ENCODE measurements at regions not wholly inside any gene's neighbourhood (a gene's known extent, or its start where the extent isn't known, plus 50 kb on each side); places are given as distances from the start of the nearest gene placed in this dataset.

DNA sequence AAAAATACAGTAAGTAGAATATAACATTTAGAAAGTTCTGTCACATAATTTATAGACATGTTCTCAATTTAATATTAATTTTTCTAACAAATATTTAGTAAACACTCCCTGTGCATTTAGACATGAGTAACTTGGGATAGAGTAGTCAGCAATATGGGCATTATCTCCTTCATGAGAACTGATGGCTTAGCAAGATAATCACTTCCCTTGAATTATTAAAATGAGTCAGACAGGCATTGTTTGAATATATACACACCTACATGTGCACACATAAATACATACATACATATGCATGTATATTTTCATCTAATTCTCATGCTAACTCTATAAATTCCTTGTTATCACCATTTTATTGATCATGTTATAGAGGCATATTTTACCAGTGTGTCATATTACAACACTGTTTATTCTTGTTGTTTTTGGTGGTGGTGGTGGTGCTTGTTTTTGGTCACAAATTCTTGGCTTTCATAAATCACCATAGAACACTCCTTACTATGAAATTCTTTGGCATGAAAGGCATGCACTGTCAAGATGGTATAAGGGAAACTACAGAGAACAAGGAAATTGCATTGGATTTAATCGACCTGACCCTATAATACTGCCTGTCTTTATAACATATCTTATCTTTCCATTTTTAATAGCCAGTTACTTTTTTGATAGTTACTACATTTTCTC, 434.5 kb upstream of the MANEA start:
- no peak for DNase-seq (ENCODE audit: low read depth in 3 of 3)

DNA sequence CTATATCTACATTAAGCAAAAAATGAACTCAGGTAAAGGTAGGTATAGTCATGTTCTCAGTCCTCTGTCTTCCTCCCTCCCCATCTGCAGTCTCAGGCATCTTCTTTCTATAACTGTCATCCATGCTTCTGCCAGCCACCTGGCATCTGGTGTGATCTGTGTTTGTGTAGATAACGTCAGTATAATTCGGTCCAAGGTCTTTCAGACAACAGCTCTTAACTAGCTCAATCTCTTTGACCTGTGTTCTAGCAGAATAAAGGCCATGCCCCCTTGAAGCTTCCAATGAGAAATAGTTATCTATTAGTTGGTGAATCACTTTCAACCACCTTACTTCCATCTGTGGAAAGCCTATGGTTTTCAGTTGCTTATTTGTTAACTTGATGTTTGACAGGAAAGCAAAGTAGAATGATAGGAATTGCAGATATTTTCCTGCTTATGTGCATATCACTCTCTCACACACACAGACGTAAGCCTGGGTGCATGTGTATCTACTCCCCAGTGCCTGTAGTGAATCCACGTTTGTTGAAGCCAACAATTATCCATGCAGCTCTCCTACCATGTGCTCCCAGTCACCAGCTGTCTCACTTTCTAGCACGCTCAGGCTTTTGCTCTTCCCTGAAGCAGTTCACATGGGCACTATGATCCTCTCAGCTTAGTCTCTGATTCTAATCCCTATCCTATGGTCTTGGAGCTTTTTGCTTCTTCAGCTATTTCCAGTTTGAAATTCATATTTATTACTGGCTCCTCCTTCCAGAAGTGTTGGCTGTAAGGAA, 433.7 kb upstream of the MANEA start:
- no peak for DNase-seq (ENCODE audit: low read depth in 3 of 3)

DNA sequence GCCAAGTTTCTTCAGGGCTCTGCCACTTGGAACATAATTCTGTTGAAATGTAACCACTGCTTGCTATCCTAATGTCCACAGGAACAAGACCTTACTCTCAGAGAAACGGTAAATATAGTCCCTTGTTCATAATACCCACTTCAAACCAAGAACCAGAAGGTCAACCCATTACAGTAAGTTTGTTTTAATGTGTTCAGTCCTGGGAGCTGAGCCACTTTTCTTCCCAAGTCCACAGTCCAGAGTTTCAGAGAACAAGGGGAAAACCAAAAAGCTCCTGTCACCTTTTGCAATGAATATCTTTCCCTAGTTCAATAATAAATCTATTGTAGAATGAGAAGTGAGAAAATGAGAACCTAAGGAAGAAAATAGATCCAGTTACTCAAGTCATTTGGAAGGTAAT, 431.9 kb upstream of the MANEA start:
- no peak for DNase-seq (ENCODE audit: low read depth in 3 of 3)

DNA sequence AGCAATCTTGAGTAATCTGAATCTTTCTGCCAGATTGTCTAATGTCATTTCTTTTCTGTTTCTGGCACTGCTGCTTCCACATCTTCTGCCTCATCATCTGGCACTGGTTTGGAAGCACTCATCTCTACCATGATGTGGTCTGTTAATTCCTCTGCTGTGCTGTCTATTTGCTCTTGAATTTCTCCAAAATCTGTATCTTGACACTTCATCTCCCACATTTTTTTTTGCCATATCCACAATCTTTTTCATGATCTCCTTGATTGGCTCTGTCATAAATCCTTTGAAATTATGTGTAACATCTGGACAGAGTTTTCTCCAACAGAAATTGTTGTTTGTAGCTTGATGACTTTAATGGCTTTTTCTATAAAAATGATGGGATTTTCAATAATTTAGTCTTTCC, 417.8 kb upstream of the MANEA start:
- no peak for DNase-seq (ENCODE audit: low read depth in 3 of 3)

DNA sequence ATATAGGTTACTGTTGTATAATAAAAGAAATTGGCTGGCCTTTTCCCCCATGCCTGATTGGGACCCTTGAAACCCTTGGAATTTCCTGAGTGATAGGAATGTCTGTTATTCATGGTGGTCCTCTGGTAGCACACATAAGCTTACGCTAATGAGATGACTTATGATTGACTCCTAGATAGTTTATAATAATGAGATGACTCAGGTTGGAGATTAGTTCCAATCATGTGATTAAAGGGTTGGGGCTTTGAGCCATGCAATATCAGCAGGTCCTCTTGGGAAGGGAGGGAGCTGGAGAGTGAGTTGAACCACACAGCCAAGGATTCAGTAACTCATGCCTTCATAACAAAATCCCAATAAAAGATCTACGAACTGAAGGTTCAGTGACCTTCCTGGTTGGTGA, 407.6 kb upstream of the MANEA start:
- no peak for DNase-seq (ENCODE audit: low read depth in 3 of 3)

DNA sequence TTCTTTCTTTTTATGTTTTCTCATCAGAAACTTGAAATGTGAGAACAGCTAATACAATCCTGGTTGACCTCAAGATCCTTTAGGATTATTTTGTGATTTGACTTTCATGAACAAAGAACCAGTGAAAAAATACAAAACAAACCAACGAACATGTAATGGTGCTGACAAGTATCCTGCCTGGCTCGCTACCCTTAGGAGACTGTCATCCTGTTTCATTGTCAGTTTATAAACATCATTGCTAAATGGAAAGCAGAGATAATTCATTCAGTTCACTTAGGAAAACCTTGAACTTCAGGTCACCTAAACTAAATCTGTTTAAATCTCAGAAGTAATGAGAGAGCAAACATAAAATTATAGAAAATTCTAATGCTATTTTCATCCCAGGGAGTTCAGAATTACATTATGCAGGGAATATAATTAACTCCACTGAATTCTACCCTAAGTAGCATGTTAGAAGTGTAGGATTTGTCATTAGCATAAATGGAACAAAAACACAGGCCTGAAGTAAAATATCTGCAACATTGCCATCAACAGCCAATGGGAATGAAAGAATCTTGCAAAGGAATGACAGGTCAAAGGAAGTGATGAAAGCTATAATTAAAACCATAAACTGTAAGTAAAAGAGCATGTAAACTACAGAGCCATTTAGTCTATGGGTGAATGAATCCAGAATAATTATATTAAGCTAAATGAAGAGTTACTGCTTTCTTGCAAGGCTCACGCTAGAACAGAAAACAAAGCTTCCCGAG, 401.2 kb upstream of the MANEA start:
- no peak for DNase-seq (ENCODE audit: low read depth in 3 of 3)

DNA sequence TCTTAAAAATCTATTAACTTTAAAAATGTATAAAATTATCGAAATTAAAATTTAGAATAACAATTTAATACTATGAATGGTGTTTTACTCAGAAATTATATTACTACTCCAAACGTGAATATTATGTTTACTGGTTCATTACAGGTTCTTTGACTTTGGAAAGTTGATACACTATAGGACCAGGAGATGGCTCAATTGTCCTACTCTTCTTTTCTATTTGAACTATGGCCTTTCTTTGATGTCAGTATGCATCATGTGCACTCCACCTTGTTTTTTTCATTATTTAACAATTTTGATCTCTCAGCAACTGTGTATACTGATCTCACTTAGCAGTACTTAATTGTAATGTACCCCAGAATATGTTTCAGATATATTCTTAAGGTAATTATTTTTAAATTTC, 391.5 kb upstream of the MANEA start:
- no peak for DNase-seq (ENCODE audit: low read depth in 3 of 3)

DNA sequence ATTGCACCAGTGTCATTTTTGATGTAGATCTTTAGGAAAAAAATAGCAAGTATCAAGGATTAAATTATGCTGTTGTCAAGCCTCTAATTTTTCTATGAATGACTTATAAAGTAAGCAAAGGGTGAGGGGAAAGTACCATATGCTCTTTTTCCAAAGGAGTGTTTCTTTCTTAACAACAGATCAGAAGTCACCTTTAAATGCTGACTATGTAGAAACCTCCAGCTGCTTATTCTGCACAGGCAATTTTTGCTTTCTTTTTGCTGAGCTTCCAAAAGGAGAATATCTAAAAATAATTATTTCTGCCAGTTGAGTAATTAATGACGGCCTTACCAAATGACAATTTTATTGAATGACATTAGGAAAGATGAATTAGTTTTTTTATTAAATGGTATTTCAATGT, 390.6 kb upstream of the MANEA start:
- DNase-seq (ENCODE audit: low read depth in 3 of 3) = no peak

DNA sequence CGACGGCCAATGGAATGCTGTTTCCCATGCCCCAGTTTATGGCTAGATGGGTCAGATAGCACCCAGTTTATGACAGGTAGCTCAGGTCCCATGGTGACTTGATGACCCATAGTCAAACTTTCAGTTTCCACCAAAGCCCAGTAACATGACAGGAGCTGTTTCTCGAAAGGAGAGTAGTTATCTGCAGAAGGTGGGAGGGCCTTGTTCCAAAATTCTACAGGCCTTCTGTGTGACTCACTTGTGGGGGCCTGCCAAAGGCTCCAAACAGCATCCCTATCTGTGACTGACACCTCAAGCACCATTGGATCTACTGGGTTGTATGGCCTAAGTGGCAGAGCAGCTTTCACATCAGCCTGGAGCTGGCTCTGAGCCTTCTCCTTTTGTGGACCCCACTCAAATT, 379.7 kb upstream of the MANEA start:
- DNase-seq (ENCODE audit: low read depth in 3 of 3) = no peak

DNA sequence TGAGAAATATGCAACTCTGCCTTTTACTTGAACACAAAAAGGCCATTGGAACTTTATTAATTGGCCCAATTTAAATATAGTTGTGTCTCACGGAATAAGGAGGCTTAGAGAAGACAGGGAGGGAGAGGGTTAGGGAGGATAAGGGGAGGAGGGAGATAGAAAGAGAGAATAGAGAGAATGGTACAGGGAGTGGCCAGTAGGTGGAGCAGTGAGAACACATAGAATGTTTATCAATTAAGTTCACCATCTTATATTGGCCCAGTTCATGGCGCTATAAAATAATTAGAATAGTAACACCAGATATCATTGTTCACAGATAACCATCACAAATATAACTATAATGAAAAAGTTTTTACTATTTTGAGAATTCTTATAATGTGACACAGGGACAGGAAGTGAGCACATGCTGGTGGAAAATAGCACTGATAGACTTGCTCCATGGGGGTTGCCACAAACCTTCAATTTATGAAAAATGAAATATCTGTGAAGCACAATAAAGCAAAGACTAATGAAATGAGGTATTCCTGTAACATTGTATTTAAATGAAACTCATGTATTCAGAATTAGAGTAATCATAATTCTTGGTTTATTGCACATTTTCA, 374.1 kb upstream of the MANEA start:
- no peak for DNase-seq (ENCODE audit: low read depth in 3 of 3)

DNA sequence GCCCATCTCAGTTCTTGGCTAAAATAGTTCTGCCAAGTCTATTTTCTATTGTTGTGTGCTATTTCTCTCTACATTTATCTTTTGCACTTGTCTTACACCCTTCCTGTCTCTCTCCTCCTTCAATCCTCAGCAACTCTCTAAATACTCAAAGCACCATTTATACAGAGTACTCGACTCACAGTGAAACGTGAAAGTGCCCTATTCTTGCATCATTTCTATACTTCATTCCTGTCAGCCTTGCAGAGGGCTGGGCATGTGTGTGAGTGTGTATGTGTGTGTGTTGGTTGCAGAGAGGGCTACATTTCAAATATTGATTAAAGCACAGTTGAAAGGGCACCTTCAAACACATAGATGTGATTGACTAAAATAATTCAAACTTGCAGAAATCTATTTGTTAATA, 373.2 kb upstream of the MANEA start:
- no peak for DNase-seq (ENCODE audit: low read depth in 3 of 3)

DNA sequence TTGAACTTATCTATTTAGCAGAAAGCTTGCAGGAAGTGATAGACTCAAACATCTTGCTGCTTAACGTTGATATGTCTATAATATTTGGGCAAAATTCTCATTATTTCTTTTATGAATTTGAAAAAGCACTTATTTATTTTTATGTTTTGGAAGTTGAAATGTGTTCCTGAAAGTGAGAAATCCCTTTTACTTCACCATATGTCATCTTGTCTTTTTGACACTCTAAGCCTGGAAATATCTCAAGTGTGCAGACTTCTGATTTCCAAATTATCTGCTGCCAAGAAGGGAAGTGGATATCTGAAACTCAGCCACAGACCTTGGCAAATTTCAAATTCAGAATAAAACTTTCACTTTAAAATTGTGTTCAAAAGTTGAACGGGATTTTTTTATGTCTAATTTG, 368.7 kb upstream of the MANEA start:
- DNase-seq (ENCODE audit: low read depth in 3 of 3) = no peak

DNA sequence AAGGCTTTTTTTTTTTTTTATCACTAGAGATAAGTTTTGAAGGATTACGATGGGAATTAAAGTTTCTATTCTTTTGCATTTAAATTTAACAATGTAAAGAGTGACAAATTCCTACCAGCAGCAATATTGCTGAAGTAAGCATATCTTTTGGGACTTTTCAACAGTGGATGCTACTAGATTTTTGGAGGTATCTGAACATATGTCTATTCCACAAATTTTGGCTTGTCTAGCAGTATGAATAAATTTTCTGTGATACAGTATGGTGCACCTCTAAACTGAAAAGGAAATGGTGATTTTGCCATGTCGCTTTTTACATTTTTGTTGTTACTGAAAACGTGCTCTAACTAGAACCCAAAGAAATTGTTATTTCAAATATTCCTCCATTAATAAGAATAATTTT, 368.3 kb upstream of the MANEA start:
- DNase-seq (ENCODE audit: low read depth in 3 of 3) = no peak

DNA sequence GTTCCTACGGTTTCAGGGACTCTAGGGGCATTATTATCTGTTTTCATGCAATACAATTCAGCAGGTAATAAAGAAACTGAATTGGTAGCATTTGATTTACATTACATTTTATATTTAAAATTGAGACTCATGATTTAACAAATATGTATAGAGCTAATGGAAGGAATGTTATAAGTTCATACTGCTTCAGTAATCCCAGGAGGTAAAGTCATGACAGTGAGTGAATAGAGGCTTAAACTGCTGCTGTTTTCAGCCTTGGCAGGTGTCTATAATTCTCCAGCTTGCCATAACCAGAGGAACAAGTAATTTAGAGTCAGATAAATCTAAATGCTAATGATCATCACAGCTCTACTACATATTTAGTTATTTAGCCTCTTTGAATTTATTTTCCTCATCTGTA, 360.8 kb upstream of the MANEA start:
- DNase-seq (ENCODE audit: low read depth in 3 of 3) = no peak

DNA sequence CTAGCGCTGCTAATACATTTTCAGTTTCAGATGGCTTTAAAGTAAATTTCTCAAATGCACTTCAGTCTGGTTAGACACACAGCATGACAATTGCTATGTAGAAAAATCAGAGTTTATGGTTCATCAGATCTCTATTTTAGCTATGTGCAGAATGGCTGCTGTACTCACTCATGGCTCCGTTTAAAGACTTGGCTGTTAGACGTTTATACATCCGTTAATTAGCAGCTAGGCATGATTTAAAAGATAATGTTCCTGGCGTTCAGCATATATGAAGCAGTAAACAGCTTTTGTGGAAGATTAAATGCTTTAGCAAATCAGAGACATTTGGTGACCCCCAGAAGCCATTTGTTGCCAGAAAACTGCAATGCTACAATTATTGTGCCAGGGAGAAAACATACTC, 350.0 kb upstream of the MANEA start:
- no peak for DNase-seq (ENCODE audit: low read depth in 3 of 3)

DNA sequence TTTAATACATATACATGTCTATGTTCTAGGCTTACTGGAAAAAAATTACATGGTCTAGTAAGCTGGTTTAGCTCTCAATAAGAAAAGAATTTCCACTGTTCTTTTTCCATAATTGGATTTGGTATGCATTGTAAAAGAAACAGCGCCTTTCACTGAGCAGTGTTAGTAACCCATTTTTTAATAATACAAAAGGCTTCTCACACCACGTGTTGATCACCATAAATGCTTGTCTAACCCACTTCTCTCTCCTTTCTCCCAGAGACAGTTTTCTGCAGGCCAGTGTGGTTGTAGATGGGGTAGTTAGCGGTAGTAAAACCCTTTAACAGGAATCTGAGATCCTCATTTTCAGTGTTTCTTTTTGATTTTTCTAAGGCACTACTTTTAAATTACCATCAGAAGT, 348.7 kb upstream of the MANEA start:
- no peak for DNase-seq (ENCODE audit: low read depth in 3 of 3)

DNA sequence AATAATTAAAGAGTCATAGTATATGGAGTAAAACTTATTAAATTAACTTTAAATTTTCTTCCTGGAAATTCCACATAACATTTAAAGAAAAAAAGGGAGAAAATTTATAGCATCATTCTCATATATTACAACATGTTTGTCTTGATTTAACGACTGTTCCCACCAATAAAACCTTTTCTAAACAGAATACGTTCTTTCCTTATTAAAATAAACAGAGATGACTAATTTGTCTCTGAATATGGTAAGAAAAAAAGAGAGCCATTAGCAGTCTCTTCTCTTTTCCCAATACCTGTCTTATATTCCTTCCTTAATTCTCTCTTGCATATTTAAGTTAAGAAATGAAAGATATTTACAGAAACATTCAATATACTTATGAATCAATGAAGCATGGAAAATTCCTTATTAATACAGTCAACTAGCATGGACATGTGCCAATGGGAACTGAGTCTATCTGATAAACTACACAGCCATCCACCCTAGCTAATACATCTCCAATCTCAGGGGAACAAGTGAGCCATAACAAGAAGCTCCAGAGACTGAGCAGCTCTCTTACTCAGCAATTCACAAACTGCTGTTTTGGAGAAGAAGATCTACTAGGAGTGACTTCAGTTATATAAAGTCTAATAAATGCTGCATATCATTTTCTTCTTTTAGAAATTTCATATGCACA, 347.1 kb upstream of the MANEA start:
- DNase-seq (ENCODE audit: low read depth in 3 of 3) = no peak

DNA sequence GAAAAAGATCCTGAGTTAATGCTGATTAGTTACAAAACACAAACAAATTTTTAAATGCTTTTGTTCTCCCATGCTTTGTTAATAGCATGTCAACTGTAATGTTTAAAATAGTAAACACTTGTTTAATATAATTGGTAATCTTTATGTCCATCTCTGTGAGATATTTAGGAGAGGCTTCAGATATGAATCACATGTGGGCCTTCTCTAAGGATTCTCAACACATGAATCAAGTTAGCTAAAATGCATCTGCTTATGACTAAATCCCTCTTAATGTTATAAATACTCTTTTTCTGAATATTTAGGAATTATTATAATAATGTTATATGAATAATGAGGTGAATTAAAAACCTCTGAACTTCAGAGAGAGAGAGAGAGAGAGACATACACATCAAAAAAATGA, 345.9 kb upstream of the MANEA start:
- DNase-seq (ENCODE audit: low read depth in 3 of 3) = no peak

DNA sequence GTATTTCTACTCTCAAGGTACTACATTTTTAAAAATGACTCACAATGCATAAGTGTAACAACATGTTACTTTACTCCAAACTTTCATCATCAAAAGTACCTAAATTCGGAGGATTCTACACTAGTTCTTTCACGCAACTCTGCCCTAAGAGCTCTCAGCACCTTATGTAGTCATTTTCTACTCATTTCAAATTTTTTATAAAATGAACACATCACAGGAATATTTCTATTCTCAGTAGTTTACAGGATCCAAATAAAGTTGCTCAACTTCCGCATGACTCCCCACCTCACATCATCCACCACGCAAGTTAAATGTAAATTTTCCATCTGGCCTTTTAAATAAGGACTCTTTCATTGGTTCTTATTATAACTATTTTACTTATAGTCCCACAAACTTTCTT, 344.9 kb upstream of the MANEA start:
- DNase-seq (ENCODE audit: low read depth in 3 of 3) = no peak

DNA sequence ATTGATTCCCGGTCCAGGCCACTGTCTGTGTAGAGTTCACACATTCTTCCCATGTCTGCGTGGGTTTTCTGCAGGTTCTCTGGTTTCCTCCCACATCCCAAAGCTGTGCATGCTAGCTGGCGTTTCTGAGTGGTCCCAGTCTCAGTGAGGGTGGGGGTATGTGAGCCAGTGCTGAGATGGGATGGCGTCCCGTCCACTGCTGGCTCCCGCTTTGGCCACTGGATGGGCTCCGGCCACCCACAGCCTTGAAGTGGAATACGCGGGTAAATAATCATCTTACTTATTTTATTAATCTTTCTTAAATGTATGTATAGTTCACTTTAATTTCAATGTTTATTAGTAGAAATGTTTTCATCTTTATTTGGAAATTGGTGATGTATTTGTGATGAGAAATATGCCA, 343.5 kb upstream of the MANEA start:
- DNase-seq (ENCODE audit: low read depth in 3 of 3) = no peak

DNA sequence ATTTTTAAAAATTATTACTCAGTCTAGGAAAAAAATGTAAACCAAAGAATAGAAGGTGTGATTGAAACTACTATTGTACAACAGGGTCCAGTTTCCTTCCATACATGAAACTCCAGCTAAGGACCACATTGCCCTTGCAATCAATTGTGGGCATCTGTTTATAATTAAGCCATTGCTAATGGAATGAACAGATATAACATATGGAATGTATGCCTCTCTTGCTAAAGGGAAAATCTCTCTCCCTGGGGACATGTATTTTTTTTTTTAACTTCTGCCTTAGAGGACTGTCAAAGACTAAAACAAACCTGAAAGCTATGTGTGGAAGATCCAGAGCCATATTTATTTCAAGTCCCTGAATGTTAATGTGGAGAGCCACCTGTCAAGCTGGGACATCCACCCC, 336.8 kb upstream of the MANEA start:
- no peak for DNase-seq (ENCODE audit: low read depth in 3 of 3)

DNA sequence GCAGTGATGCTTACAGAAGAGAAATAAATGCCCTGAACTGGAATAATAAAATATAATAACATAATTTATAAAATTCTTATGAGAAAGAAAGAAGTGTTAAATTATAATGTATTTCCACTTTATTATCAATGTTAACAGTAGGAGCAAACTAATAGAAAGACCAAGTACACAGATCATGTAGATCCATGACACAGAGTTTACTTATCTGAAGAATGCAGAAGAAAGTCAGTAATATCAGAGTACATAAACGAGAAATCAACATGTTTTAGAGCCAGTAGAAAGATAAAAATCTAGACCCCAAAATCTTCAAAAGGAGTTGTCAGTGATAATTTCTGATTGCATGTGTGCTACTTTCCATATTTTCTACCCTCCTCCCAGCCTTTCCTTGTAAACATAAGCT, 334.8 kb upstream of the MANEA start:
- DNase-seq (ENCODE audit: low read depth in 3 of 3) = no peak

Data from stimulated activated CD4-positive, alpha-beta T cell treated with anti-CD3 and anti-CD28 coated beads, TNF-alpha, amount 100 ng/mL, for 24 hours (primary cell).